ENCODE measurements at regions not wholly inside any gene's neighbourhood (a gene's known extent, or its start where the extent isn't known, plus 50 kb on each side); places are given as distances from the start of the nearest gene placed in this dataset.

- Histone ChIP-seq H3K27ac (ENCODE audit: extremely low read length, insufficient read depth, low read length) (no peak overlapping the region), H2AFZ (ENCODE audit: low read length) (no peak overlapping the region), H3K4me1 (ENCODE audit: insufficient read depth, low read length) (peaks cover 7% of the 10 kb centered on the region; the same call in 1 of the 2 replicates), H3K27me3 (ENCODE audit: control insufficient read depth in 1 of 2, insufficient read depth in 2 of 2, low read length in 2 of 2) (peaks cover 1 to 7% of the 10 kb centered on the region in 2 experiments; a peak in 2 of 5 replicates), H3K9me3 (ENCODE audit: low read length) (no peaks in the 10 kb centered on the region), H3K4me3 (replicated peaks in 1 of 3; ENCODE audit: insufficient read depth in 1 of 3, low read depth in 2 of 3, low read length in 3 of 3) (no peak overlapping the region), H3K4me2 (ENCODE audit: low read depth, low read length) (no peak overlapping the region), H3K79me2 (ENCODE audit: insufficient read depth, low read length) (no peaks in the 10 kb centered on the region), H3K9ac (ENCODE audit: insufficient read depth, low read depth, low read length) (no peak overlapping the region), H3K36me3 (replicated peaks in 1 of 2; ENCODE audit: control insufficient read depth in 1 of 2, insufficient read depth in 2 of 2, low read length in 2 of 2) (no peaks in the 10 kb centered on the region), H4K20me1 (ENCODE audit: insufficient read depth, low read length) (no peaks in the 10 kb centered on the region)
- intact Hi-C loops (cut with micrococcal nuclease; ENCODE audit: unreplicated experiment) (no loop called here), in situ Hi-C loops (cut with HindIII; ENCODE audit: extremely low pct_ligation_motif_present, low pct_unique_long_range_greater_than_20kb) (no loop called here)
- WGBS (ENCODE audit: low lambda C conversion rate): 53% methylated on average over 13 of the region's 13 CpGs
- ATAC-seq (no peak), DNase-seq (ENCODE audit: low spot score) (no peak), FAIRE-seq (no peak)
- ChIA-PET POLR2A (no interaction called here), CTCF (ENCODE audit: low intra/inter-chr PET ratio, low total read pairs) (no interaction called here)
- no TSS peak for BruUV-seq (replicated peaks)
- TF ChIP-seq ZNF678 (CRISPR knock-in tag; IDR thresholded peaks at IDR 0.05): no peak
- no peak for TF ChIP-seq SIN3A (IDR thresholded peaks at IDR 0.05; ENCODE audit: borderline replicate concordance, low read depth, low read length)
- TF ChIP-seq ERF (CRISPR knock-in tag; IDR thresholded peaks at IDR 0.05): no peak
- TF ChIP-seq POLR2AphosphoS5 (IDR thresholded peaks at IDR 0.05; ENCODE audit: low read depth, low read length): no peak
- TF ChIP-seq ELF4 (CRISPR knock-in tag; IDR thresholded peaks at IDR 0.05; ENCODE audit: borderline replicate concordance): no peak
- TF ChIP-seq BCLAF1 (IDR thresholded peaks at IDR 0.05): no peak
- TF ChIP-seq, protein P1, sequence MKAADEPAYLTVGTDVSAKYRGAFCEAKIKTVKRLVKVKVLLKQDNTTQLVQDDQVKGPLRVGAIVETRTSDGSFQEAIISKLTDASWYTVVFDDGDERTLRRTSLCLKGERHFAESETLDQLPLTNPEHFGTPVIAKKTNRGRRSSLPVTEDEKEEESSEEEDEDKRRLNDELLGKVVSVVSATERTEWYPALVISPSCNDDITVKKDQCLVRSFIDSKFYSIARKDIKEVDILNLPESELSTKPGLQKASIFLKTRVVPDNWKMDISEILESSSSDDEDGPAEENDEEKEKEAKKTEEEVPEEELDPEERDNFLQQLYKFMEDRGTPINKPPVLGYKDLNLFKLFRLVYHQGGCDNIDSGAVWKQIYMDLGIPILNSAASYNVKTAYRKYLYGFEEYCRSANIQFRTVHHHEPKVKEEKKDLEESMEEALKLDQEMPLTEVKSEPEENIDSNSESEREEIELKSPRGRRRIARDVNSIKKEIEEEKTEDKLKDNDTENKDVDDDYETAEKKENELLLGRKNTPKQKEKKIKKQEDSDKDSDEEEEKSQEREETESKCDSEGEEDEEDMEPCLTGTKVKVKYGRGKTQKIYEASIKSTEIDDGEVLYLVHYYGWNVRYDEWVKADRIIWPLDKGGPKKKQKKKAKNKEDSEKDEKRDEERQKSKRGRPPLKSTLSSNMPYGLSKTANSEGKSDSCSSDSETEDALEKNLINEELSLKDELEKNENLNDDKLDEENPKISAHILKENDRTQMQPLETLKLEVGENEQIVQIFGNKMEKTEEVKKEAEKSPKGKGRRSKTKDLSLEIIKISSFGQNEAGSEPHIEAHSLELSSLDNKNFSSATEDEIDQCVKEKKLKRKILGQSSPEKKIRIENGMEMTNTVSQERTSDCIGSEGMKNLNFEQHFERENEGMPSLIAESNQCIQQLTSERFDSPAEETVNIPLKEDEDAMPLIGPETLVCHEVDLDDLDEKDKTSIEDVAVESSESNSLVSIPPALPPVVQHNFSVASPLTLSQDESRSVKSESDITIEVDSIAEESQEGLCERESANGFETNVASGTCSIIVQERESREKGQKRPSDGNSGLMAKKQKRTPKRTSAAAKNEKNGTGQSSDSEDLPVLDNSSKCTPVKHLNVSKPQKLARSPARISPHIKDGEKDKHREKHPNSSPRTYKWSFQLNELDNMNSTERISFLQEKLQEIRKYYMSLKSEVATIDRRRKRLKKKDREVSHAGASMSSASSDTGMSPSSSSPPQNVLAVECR (CRISPR knock-in tag; IDR thresholded peaks at IDR 0.05; ENCODE audit: borderline replicate concordance): no peak
- TF ChIP-seq, protein P2, sequence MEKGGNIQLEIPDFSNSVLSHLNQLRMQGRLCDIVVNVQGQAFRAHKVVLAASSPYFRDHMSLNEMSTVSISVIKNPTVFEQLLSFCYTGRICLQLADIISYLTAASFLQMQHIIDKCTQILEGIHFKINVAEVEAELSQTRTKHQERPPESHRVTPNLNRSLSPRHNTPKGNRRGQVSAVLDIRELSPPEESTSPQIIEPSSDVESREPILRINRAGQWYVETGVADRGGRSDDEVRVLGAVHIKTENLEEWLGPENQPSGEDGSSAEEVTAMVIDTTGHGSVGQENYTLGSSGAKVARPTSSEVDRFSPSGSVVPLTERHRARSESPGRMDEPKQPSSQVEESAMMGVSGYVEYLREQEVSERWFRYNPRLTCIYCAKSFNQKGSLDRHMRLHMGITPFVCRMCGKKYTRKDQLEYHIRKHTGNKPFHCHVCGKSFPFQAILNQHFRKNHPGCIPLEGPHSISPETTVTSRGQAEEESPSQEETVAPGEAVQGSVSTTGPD (CRISPR knock-in tag; IDR thresholded peaks at IDR 0.05): no peak
- TF ChIP-seq, protein P3, sequence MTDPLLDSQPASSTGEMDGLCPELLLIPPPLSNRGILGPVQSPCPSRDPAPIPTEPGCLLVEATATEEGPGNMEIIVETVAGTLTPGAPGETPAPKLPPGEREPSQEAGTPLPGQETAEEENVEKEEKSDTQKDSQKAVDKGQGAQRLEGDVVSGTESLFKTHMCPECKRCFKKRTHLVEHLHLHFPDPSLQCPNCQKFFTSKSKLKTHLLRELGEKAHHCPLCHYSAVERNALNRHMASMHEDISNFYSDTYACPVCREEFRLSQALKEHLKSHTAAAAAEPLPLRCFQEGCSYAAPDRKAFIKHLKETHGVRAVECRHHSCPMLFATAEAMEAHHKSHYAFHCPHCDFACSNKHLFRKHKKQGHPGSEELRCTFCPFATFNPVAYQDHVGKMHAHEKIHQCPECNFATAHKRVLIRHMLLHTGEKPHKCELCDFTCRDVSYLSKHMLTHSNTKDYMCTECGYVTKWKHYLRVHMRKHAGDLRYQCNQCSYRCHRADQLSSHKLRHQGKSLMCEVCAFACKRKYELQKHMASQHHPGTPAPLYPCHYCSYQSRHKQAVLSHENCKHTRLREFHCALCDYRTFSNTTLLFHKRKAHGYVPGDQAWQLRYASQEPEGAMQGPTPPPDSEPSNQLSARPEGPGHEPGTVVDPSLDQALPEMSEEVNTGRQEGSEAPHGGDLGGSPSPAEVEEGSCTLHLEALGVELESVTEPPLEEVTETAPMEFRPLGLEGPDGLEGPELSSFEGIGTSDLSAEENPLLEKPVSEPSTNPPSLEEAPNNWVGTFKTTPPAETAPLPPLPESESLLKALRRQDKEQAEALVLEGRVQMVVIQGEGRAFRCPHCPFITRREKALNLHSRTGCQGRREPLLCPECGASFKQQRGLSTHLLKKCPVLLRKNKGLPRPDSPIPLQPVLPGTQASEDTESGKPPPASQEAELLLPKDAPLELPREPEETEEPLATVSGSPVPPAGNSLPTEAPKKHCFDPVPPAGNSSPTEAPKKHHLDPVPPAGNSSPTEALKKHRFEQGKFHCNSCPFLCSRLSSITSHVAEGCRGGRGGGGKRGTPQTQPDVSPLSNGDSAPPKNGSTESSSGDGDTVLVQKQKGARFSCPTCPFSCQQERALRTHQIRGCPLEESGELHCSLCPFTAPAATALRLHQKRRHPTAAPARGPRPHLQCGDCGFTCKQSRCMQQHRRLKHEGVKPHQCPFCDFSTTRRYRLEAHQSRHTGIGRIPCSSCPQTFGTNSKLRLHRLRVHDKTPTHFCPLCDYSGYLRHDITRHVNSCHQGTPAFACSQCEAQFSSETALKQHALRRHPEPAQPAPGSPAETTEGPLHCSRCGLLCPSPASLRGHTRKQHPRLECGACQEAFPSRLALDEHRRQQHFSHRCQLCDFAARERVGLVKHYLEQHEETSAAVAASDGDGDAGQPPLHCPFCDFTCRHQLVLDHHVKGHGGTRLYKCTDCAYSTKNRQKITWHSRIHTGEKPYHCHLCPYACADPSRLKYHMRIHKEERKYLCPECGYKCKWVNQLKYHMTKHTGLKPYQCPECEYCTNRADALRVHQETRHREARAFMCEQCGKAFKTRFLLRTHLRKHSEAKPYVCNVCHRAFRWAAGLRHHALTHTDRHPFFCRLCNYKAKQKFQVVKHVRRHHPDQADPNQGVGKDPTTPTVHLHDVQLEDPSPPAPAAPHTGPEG (CRISPR knock-in tag; IDR thresholded peaks at IDR 0.05): no peak
These were observed 226.7 kb downstream of the TTC32 start for GRCh38 chr2:19675003-19675629.

All from HepG2 (cell line).